ENCODE measurements at regions not wholly inside any gene's neighbourhood (a gene's known extent, or its start where the extent isn't known, plus 50 kb on each side); places are given as distances from the start of the nearest gene placed in this dataset.

DNA sequence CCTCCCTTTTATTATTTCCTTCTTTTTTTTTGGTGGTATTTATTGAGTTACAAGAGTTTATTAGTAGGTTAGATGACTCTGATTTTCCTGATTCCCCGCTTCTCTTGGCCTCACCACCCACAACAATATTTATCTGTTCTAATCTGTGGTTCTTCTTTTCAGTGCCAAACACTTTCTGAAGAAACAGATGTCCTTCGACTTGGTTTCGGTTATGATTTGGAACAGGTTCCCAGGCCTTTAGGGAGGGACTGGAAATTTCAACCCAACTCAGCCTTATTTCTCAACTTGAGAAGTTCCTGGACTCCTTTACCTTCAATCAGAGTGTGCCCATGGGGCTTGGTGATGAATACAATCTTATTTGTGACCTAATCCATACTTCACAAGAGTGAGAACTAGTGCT is 108.1 kb downstream of the UCHL1 start (continued):
- TF ChIP-seq, protein P1, sequence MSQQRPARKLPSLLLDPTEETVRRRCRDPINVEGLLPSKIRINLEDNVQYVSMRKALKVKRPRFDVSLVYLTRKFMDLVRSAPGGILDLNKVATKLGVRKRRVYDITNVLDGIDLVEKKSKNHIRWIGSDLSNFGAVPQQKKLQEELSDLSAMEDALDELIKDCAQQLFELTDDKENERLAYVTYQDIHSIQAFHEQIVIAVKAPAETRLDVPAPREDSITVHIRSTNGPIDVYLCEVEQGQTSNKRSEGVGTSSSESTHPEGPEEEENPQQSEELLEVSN (IDR thresholded peaks at IDR 0.05) = no peak
- TF ChIP-seq SP1 (IDR thresholded peaks at IDR 0.05; ENCODE audit: low read depth, low read length) (no peak), NANOG (IDR thresholded peaks at IDR 0.05; ENCODE audit: insufficient read depth, low read depth, low read length, poor library complexity, severe bottlenecking) (no peak), NRF1 (IDR thresholded peaks at IDR 0.05; ENCODE audit: low read depth, low read length) (no peak)
